GM12891 (cell line): ENCODE measurements at regions not wholly inside any gene's neighbourhood (a gene's known extent, or its start where the extent isn't known, plus 50 kb on each side); places are given as distances from the start of the nearest gene placed in this dataset.

Source experiments
- DNase-seq: peaks from one replicate; pipeline ENCODE4 v3.0.0; 2011; ENCODE audit warnings: low spot score; ENCODE audit not compliant: insufficient read length
- FAIRE-seq: peaks from 2 replicates; lab custom pipeline; 2011; peaks lifted over from hg19 to GRCh38; lab: Jason Lieb, UNC
- PAX5 ChIP-seq: IDR thresholded peaks from 2 replicates; pipeline ENCODE4 v1.6.1; 2011; ENCODE audit warnings: low read length, moderate library complexity, mild to moderate bottlenecking; ENCODE audit not compliant: insufficient read depth, severe bottlenecking
- POLR2A ChIP-seq: IDR thresholded peaks from 2 replicates; pipeline ENCODE4 v1.6.1; 2011; ENCODE audit warnings: low read depth, low read length, control low read depth
- POLR2AphosphoS5 ChIP-seq: IDR thresholded peaks from 2 replicates; pipeline ENCODE4 v1.6.1; 2011; ENCODE audit warnings: low read depth, low read length, control low read depth
- POU2F2 ChIP-seq: IDR thresholded peaks from 2 replicates; pipeline ENCODE4 v1.6.1; 2011; ENCODE audit warnings: low read depth, mild to moderate bottlenecking, control low read depth, low read length, moderate library complexity
- SPI1 ChIP-seq: IDR thresholded peaks from 2 replicates; pipeline ENCODE4 v1.6.1; 2011; ENCODE audit warnings: low read depth, low read length, control low read depth
- TAF1 ChIP-seq: IDR thresholded peaks from 2 replicates; pipeline ENCODE4 v1.6.1; 2011; ENCODE audit warnings: low read depth, low read length, control low read depth

DNA sequence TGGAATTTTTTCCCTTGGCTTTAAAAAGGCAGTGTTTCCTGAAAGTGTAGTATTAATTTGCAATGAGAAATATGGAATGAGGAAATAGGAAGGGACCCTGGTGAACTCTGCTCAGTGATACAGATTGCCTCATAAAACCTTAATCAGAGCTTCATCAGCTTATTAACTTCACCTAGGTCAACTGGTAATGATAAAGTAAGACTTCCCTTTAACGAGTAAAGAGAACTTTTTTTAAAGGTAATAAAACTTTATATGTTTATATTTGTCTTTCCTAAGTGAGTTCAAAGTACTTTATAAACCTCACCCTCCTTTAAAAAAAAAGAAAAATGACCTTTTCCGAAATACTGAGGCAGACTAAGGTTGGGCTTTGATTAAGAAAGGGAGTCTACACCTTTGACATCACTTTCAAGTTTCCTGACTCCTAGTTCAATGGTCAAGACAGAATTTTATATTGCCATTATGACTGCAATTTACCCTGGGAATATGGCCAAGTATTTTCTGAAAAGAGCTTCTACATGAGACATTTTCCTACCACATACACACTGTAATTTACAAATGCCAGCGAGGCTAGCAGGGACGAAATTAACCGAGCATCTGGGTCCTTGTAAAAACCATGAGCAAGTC is 706.3 kb upstream of the TENM3 start:
- no peak for DNase-seq
- FAIRE-seq = no peak
- TF ChIP-seq PAX5 (no peak), SPI1 (no peak), POU2F2 (no peak), POLR2A (no peak), POLR2AphosphoS5 (no peak), TAF1 (no peak)

DNA sequence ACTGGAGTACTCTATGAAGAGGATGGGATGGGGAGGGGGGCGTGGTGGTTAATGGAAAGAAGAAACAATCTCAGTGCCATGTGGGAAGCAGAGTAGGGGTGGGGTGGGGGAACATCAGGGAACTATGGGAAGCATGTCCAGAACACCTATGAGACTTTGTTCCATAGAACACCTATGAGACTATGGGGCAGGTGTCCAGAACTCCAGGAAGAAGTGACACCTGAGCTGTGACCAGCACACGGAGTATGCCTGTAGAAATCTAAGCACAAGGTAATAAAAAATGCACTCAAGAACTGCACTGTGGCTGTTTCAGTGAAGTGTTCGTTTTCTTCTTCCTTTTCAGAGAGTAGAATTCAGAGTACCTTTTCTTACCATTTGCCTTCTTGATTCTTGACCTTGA is 704.8 kb upstream of the TENM3 start:
- FAIRE-seq (no peak), DNase-seq (no peak)
- TF ChIP-seq POLR2AphosphoS5 (no peak), SPI1 (no peak), POU2F2 (no peak), POLR2A (no peak), TAF1 (no peak), PAX5 (no peak)

DNA sequence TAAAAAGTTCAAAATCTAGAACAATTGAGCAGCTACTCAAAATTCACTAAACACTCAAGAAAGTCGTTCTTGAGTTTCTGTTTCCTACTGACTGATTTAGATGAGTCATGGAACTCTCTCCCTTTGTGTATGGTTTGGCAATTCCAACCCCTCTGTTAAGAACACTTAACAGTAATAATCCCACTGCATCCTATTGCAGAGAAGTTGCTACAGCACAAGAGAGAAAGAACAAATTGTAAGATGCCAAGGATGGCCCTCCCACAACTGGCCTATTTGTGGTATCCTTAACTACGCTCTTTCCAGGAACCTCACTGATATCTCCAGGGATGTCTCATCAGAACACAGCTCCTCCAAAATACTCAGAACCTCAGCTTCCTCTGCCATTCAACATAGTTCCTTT is 701.8 kb upstream of the TENM3 start:
- DNase-seq = no peak
- TF ChIP-seq TAF1 (no peak), POLR2A (no peak), PAX5 (no peak), POLR2AphosphoS5 (no peak)
- FAIRE-seq = no peak

DNA sequence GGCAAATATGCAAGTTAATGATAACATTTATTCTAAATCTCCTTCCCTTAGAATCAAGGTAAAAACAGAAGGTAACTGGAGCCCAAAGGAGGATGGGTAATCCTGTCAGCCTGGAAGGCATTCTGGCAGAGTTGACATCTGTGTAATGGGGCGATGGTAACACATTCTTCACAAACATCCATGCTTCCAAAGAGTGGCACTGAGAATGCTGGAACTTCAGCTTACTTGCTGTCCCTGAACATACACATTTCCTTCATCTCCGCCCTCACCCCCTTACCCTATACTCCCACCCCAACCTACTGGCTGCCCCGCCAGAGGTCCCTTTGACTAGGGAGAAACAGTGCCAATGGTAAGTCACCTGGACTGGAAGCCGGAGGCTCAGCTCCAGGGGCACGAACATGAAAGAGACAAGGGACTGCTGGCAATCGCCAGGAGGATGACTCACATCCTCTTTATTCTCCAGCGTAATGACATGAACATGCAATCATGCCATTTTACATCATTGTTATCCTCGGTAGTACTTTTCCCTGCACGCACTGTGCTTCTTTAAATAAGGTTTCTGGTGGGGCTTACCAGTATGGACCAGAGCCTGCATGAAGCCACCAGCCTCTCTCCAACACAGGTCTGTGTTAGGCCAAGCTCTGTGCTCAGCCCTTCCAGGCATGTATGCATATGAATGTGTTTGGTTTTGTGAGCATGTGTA is 694.2 kb upstream of the TENM3 start:
- DNase-seq = no peak
- no peak for FAIRE-seq

GRCh38 chr4:181549576-181550188 is 693.5 kb upstream of the TENM3 start:
- TF ChIP-seq PAX5 (no peak), POU2F2 (no peak), POLR2AphosphoS5 (no peak)
- no peak for FAIRE-seq
- no peak for DNase-seq

More for the DNA sequence above, 694.2 kb upstream of the TENM3 start:
- no peak for TF ChIP-seq POLR2A
- TF ChIP-seq POLR2AphosphoS5 = no peak
- no peak for TF ChIP-seq SPI1
- no peak for TF ChIP-seq PAX5
- TF ChIP-seq POU2F2 = no peak
- TF ChIP-seq TAF1 = no peak

- TF ChIP-seq POLR2A = no peak
- no peak for TF ChIP-seq POU2F2
- no peak for TF ChIP-seq TAF1
- TF ChIP-seq SPI1 = no peak
- TF ChIP-seq PAX5 = no peak
- TF ChIP-seq POLR2AphosphoS5 = no peak
- no peak for DNase-seq
- FAIRE-seq = no peak
Observed at GRCh38 chr4:181550381-181550780, 692.8 kb upstream of the TENM3 start.

DNA sequence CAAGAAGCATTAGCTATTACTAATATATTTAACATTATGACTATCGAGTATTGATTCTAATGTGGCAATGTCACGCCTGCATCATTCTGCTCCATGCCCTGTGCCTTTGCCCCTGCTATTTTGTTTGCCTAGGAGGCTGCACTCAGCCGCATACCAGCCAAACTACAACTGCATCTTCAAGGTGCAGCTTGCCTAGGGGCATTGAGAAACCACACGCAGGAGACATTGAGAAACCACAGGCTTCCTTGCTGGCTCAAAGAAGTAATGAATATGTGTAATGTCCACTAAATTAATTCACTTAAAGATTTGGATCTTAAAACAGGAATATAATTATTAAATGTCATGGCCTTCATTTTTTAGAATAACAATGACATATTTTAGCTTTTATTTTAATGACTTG is 683.6 kb upstream of the TENM3 start:
- FAIRE-seq (no peak), DNase-seq (no peak)
- no peak for TF ChIP-seq POLR2A
- no peak for TF ChIP-seq SPI1
- TF ChIP-seq POLR2AphosphoS5 = no peak
- no peak for TF ChIP-seq POU2F2
- TF ChIP-seq TAF1 = no peak
- no peak for TF ChIP-seq PAX5

- no peak for FAIRE-seq
- TF ChIP-seq PAX5 (no peak), TAF1 (no peak), POLR2AphosphoS5 (no peak), POU2F2 (no peak), SPI1 (no peak), POLR2A (no peak)
Observed at GRCh38 chr4:181562399-181562798, 680.8 kb upstream of the TENM3 start.

GRCh38 chr4:181564625-181565024 is 678.6 kb upstream of the TENM3 start:
- TF ChIP-seq PAX5 = no peak
- no peak for TF ChIP-seq POU2F2
- TF ChIP-seq POLR2AphosphoS5 = no peak
- TF ChIP-seq SPI1 = no peak
- no peak for TF ChIP-seq TAF1
- no peak for TF ChIP-seq POLR2A
- FAIRE-seq (no peak), DNase-seq (no peak)

More at GRCh38 chr4:181562399-181562798, 680.8 kb upstream of the TENM3 start:
- DNase-seq = no peak

- no peak for DNase-seq
- no peak for TF ChIP-seq POU2F2
- TF ChIP-seq TAF1 = no peak
- TF ChIP-seq PAX5 = no peak
- no peak for FAIRE-seq
Observed at GRCh38 chr4:181566490-181566889, 676.7 kb upstream of the TENM3 start.

GRCh38 chr4:181569553-181569952 is 673.6 kb upstream of the TENM3 start:
- no peak for FAIRE-seq
- DNase-seq = peak; percentile 26
- TF ChIP-seq POU2F2 = no peak
- TF ChIP-seq SPI1 = no peak
- no peak for TF ChIP-seq TAF1
- no peak for TF ChIP-seq PAX5
- no peak for TF ChIP-seq POLR2AphosphoS5
- TF ChIP-seq POLR2A = no peak
